ENCODE measurements at regions not wholly inside any gene's neighbourhood (a gene's known extent, or its start where the extent isn't known, plus 50 kb on each side); places are given as distances from the start of the nearest gene placed in this dataset.
"Not testable (repeated sequence)": the region's sequence is repeated elsewhere in the genome, so short reads cannot be mapped to it uniquely, and the experiment has no call there.

- DNase-seq (ENCODE audit: low read depth, low spot score); H3K27ac ChIP-seq: not testable (repeated sequence)
These were observed 65.2 kb upstream of the EEF2KMT start for GRCh38 chr16:5162801-5163200.

- not testable (repeated sequence) for DNase-seq (ENCODE audit: low read depth, low spot score); H3K27ac ChIP-seq
These were observed 64.3 kb upstream of the EEF2KMT start for GRCh38 chr16:5161888-5162287.

GRCh38 chr16:5160010-5160409, 62.4 kb upstream of the EEF2KMT start:
- H3K27ac ChIP-seq; DNase-seq (ENCODE audit: low read depth, low spot score): not testable (repeated sequence)

- not testable (repeated sequence) for H3K27ac ChIP-seq; DNase-seq (ENCODE audit: low read depth, low spot score)
These were observed 61.9 kb upstream of the EEF2KMT start for GRCh38 chr16:5159537-5159936.

- DNase-seq (ENCODE audit: low read depth, low spot score), result no peak
- no peak overlapping the region for H3K27ac ChIP-seq
These were observed 60.9 kb upstream of the EEF2KMT start for GRCh38 chr16:5158494-5158893.

GRCh38 chr16:5156486-5156885, 58.9 kb upstream of the EEF2KMT start:
- not testable (repeated sequence) for H3K27ac ChIP-seq

GRCh38 chr16:5154006-5154405, 56.4 kb upstream of the EEF2KMT start:
- DNase-seq (ENCODE audit: low read depth, low spot score); H3K27ac ChIP-seq: not testable (repeated sequence)

More at GRCh38 chr16:5156486-5156885, 58.9 kb upstream of the EEF2KMT start:
- DNase-seq (ENCODE audit: low read depth, low spot score), result not testable (repeated sequence)

- not testable (repeated sequence) for H3K27ac ChIP-seq; DNase-seq (ENCODE audit: low read depth, low spot score)
These were observed 53.8 kb upstream of the EEF2KMT start for GRCh38 chr16:5151409-5151808.
